ENCODE measurements at regions not wholly inside any gene's neighbourhood (a gene's known extent, or its start where the extent isn't known, plus 50 kb on each side); places are given as distances from the start of the nearest gene placed in this dataset.
"Not testable (repeated sequence)": the region's sequence is repeated elsewhere in the genome, so short reads cannot be mapped to it uniquely, and the experiment has no call there.

DNA sequence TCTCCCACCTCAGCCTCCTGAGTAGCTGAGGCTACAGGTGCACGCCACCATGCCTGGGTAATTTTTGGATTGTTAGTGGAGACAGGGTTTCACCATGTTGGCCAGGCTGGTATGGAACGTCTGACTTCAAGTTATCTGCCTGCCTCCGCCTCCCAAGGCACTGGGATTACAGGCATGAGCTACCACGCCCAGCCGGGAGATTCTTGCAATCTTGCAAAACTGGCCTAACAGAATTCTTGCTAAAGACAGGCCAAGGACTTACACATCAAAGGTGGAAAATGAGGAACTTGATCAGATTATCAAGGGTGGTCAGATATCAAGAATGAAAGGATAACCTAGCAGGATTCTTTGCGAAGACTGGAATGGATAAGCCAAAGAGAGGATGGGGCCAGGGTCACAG, 98.3 kb upstream of the TIAM1 start:
- Mint-ChIP-seq H3K36me3 (ENCODE audit: low read depth) (peaks cover 14% of the 10 kb centered on the region), H3K4me1 (peaks cover 26% of the 10 kb centered on the region), H3K9me3 (peaks cover 28% of the 10 kb centered on the region), H3K27ac (no peak overlapping the region), H3K4me3 (no peak overlapping the region), H3K27me3 (peaks cover 6% of the 10 kb centered on the region)
- DNase-seq: no peak
- intact Hi-C loops (cut with micrococcal nuclease): no loop called here

DNA sequence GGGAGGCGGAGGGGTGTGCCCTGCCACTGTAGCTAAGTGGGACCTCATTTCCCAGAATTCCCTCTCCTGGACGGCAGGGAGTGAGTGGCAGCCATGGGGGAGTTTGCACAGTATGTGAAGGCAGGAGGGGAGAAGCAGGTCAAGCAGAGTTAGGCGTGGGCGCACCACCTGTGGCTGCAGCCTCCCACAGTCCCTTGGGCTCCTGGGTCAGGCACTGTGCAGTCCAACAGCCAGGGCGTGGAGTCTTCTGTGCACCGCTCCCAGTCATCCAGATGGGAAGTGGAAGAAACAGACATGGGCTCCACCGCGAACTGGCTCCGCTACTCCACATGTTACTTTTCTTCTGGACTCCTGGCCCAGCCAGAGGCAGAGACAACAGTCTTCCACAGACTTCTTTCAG, 85.4 kb upstream of the TIAM1 start:
- intact Hi-C loops (cut with micrococcal nuclease): no loop called here
- H3K27ac Mint-ChIP-seq: no peak overlapping the region
- H3K36me3 Mint-ChIP-seq (ENCODE audit: low read depth): peaks cover 4% of the 10 kb centered on the region
- peaks cover 14% of the 10 kb centered on the region for H3K4me1 Mint-ChIP-seq
- peaks cover 6% of the 10 kb centered on the region for H3K27me3 Mint-ChIP-seq
- no peak overlapping the region for H3K4me3 Mint-ChIP-seq
- H3K9me3 Mint-ChIP-seq: peaks cover 3% of the 10 kb centered on the region
- DNase-seq: no peak

DNA sequence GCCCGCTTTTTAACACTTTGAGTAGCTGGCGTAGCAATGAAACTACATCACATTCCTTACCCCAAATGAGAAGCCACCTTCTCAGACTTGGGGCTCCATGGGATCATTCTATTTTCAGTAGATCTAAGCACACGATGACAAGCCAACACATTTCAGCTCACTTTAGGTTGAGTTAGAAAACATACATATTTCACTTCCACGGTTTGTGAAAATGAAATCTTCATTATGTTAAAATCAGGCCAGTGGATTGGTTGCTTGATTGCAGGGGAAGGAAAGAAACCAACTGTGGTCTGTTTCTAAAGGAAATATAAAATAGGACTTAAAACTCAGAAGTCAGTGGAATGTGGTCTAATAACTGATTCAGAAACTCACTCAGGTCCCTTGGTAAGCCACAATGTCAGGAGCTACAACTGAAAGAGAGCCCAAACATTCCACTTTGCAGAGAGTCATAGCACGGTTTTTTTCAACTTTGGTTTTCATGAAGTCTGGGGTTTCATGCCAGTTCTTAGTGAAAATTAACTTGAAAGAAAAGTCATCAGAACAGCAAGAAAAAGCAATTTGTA, 82.3 kb upstream of the TIAM1 start:
- intact Hi-C loops (cut with micrococcal nuclease): loop anchor here (1.0 to 2.0 kb wide), 8 partner anchors 20 to 296 kb away; no protein-coding TSS in a partner anchor

DNA sequence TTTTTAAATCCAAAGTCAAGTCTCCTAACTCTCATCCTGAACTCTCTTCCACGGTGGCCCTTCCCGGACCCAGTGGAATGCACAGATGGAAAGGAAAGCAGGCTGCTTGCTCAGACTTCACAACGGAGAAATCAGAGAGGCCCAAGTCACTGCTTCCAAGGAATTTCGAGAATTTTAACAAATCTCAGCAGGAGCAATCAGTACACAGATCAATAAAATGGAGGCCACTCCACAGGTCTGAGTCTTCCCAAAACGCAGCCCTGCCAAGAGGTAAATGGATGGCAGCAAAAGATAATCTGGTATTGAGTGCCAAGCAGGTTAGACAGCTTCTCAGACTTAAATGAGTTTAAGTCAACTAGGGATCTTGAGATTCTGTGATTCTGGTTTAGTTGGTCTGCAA, 81.1 kb upstream of the TIAM1 start:
- Mint-ChIP-seq H3K4me3 (no peak overlapping the region), H3K9me3 (peaks cover 3% of the 10 kb centered on the region), H3K27ac (no peak overlapping the region), H3K4me1 (peaks cover 16% of the 10 kb centered on the region), H3K27me3 (peaks cover 8% of the 10 kb centered on the region), H3K36me3 (ENCODE audit: low read depth) (peaks cover 5% of the 10 kb centered on the region)
- no peak for DNase-seq
- intact Hi-C loops (cut with micrococcal nuclease): no loop called here

More for the DNA sequence above, 82.3 kb upstream of the TIAM1 start:
- Mint-ChIP-seq H3K4me3 (peak overlapping the region; percentile 26), H3K9me3 (peaks cover 3% of the 10 kb centered on the region), H3K4me1 (peaks cover 16% of the 10 kb centered on the region), H3K36me3 (ENCODE audit: low read depth) (peaks cover 4% of the 10 kb centered on the region), H3K27me3 (peaks cover 7% of the 10 kb centered on the region), H3K27ac (peak overlapping the region; percentile 66)
- DNase-seq: peak; percentile 67

DNA sequence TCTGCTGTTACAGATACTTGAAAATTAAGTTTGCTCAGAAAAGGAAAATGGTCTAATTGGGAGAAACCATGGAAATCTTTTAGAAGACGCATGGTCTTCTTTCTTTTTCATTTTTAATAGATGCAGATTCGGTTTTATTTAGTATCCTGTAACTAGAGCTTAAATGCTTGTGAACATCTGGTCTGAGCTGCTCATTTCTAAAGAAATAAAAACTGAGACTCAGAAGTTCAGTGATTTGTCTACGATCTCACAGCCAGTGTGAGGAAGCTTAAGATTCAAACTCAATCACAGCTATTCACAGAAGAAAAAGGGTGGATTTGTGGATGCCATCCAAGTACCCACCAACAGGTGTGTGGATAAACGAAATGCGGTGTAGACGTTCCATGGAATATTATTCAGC, 80.0 kb upstream of the TIAM1 start:
- Mint-ChIP-seq H3K27ac (no peak overlapping the region), H3K36me3 (ENCODE audit: low read depth) (peaks cover 3% of the 10 kb centered on the region), H3K9me3 (peaks cover 1% of the 10 kb centered on the region), H3K4me1 (peaks cover 16% of the 10 kb centered on the region), H3K27me3 (peaks cover 10% of the 10 kb centered on the region), H3K4me3 (no peak overlapping the region)
- no peak for DNase-seq
- intact Hi-C loops (cut with micrococcal nuclease): no loop called here

DNA sequence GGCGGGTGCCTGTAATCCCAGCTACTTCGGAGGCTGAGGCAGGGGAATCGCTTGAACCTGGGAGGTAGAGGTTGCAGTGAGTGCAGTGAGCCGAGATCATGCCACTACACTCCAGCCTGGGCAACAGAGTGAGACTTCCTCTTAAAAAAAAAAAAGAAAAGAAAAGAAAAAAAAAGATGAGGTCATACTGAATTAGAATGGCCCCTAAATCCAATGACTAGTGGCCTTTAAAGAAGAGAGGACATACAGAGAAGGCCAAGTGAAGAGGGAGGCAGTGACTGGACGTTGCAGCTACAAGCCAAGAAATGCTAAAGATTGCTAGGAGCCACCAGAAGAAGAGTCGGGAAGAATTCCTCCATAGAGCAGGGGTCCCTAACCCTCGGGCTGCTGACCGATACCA, 76.9 kb upstream of the TIAM1 start:
- Mint-ChIP-seq H3K27me3 (peaks cover 12% of the 10 kb centered on the region), H3K36me3 (ENCODE audit: low read depth) (peaks cover 15% of the 10 kb centered on the region), H3K4me3 (no peak overlapping the region), H3K9me3 (peaks cover 14% of the 10 kb centered on the region), H3K27ac (no peak overlapping the region), H3K4me1 (peaks cover 10% of the 10 kb centered on the region)
- intact Hi-C loops (cut with micrococcal nuclease): no loop called here
- DNase-seq: no peak

DNA sequence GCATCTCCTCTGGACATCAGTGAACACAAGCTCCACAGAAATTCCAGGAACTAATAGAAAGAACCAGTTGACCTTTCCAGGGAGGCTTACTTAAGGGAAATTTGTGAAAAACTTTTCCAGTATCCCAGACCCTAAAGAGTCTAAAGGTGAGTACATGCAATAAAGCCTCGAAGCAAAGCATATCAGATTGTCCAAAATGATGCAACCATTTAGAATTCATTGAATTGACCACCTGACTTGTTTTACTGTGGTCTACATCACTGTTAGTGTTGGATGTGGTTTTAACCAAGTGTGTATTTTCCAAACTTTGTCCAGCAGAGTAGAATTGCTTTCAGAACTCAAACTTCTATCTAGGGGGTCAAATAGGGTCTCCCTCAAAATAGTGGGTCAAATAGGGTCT, 76.3 kb upstream of the TIAM1 start:
- Mint-ChIP-seq H3K4me1 (peaks cover 4% of the 10 kb centered on the region), H3K27me3 (peaks cover 11% of the 10 kb centered on the region), H3K4me3 (no peak overlapping the region), H3K36me3 (ENCODE audit: low read depth) (peaks cover 15% of the 10 kb centered on the region), H3K27ac (no peak overlapping the region), H3K9me3 (peaks cover 14% of the 10 kb centered on the region)
- no peak for DNase-seq
- intact Hi-C loops (cut with micrococcal nuclease): no loop called here

DNA sequence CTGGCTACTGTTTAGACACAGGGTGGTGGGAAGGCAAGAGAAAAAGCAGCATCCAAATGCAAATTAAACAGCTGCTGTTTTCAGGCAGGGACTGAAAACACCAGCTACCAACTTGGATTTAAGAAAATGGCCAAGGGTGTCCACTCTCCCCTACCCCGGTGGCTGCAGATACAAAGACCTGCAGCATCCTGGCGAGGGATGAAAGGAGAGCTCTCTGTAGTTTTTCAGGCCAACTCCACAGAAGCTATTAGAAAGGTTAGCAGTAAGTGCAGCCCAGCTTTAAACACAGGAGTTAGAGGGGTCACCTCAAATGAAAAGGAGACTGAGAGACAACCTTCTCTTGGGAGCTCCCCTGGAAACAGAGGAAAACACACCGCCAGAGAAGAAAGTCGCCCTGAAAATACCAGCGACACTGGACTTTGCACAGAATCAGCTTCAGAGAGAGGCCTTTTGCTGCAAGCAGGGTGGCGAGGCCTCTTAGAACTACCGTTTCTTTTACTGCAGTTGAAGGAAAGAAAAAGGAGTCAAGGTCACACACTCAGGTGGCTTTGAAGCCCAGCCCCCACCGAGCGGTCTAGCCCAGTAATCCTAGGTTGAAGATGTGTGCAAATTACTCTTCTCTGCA, 74.4 kb upstream of the TIAM1 start:
- DNase-seq: no peak
- Mint-ChIP-seq H3K9me3 (peaks cover 14% of the 10 kb centered on the region), H3K27ac (no peak overlapping the region), H3K27me3 (peaks cover 7% of the 10 kb centered on the region), H3K36me3 (ENCODE audit: low read depth) (peaks cover 15% of the 10 kb centered on the region), H3K4me3 (no peak overlapping the region), H3K4me1 (peaks cover 4% of the 10 kb centered on the region)
- intact Hi-C loops (cut with micrococcal nuclease): no loop called here

DNA sequence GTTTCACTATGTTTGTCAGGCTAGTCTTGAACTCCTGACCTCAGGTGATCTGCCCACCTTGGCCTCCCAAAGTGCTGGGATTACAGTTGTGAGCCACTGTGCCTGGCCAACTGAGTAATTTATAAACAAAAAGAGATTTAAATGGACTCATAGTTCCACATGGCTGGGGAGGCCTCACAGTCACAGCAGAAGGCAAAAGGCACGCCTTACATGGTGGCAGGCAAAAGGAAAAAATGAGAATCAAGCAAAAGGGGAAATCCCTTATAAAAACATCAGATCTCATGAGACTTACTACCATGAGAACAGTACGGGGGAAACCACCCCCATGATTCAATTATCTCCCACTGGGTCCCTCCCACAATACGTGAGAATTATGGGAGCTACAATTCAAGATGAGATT, 73.2 kb upstream of the TIAM1 start:
- H3K9me3 Mint-ChIP-seq: peaks cover 14% of the 10 kb centered on the region
- H3K27ac Mint-ChIP-seq; intact Hi-C loops (cut with micrococcal nuclease); H3K4me3 Mint-ChIP-seq; H3K4me1 Mint-ChIP-seq; H3K27me3 Mint-ChIP-seq; DNase-seq: not testable (repeated sequence)
- H3K36me3 Mint-ChIP-seq (ENCODE audit: low read depth): peaks cover 15% of the 10 kb centered on the region

DNA sequence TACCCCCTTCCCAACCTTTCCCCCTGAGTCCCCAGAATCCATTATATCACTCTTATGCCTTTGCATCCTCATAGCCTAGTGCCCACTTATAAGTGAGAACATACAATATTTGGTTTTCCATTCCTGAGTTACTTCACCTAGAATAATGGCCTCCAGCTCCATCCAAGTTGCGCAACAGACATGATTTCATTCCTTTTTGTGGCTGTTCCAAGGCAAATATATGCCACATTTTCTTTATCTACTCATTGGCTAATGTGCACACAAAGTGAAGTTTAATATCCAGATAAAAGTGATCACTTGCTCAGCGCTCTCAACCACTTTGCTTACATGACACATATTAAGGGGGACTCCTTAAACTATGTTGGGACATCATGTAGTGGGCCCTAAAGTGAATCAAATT, 72.4 kb upstream of the TIAM1 start:
- intact Hi-C loops (cut with micrococcal nuclease): no loop called here
- Mint-ChIP-seq H3K4me1 (peaks cover 4% of the 10 kb centered on the region), H3K36me3 (ENCODE audit: low read depth) (peaks cover 15% of the 10 kb centered on the region)

DNA sequence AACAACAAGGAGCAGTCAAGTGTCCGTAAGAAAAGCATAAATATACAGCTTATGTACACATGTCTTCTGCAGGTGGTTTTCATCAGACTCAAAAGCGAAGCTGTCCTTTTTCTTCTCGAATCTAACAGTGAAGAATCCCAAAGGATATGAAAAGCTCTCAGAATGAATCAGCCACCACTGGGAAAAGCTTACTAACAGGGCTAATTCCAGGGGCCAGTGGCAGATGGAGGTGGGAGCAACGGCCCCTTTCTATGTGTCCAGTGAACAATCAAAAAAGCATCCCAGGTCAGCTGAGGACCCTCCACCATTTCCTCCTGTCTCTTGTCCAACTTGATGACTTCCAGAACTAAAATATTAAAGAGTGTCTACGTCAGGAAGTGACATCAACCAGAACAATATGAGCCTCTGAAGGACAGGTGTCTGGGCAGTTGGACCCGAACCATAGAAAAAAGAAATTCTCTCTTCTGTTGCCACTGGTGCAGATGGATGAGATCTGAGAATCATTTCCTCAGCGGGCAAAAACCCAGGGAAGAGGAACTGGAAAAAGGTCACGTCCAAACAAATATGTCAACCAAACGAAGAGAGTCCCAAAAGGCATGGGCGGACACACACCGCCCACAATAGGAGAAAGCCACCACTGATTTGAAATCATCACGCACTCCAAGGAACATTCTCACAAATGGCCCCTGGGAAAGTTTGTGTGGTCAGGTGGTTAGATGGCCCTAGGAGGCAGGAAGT, 70.4 kb upstream of the TIAM1 start:
- intact Hi-C loops (cut with micrococcal nuclease): no loop called here
- Mint-ChIP-seq H3K4me3 (no peak overlapping the region), H3K9me3 (peaks cover 14% of the 10 kb centered on the region), H3K27me3 (peaks cover 4% of the 10 kb centered on the region), H3K36me3 (ENCODE audit: low read depth) (peaks cover 13% of the 10 kb centered on the region), H3K4me1 (peaks cover 4% of the 10 kb centered on the region), H3K27ac (no peak overlapping the region)
- no peak for DNase-seq

More for the DNA sequence above, 72.4 kb upstream of the TIAM1 start:
- no peak overlapping the region for H3K4me3 Mint-ChIP-seq
- no peak for DNase-seq
- peaks cover 14% of the 10 kb centered on the region for H3K9me3 Mint-ChIP-seq
- H3K27me3 Mint-ChIP-seq: peaks cover 7% of the 10 kb centered on the region
- H3K27ac Mint-ChIP-seq: no peak overlapping the region

DNA sequence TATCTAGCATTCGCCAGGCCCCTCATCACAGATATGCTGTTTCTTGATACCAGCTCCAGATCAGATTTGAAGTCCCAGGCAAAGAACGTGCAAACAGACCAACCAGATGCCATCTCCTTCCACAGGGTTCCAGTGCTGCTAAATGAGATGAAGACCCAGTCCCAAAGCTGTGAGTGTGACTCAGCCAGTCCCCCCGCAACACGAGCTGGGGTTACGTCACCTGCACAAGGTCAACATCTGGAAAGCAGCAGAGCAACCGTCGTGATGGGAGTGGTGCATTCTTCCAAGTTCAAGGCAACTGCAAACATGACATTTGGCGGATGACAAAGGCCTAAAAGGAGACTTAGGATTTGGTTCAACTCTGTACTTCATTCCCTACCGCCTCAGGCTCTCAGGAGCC, 69.6 kb upstream of the TIAM1 start:
- intact Hi-C loops (cut with micrococcal nuclease): no loop called here
- H3K9me3 Mint-ChIP-seq: peaks cover 10% of the 10 kb centered on the region
- no peak overlapping the region for H3K4me3 Mint-ChIP-seq
- no peaks in the 10 kb centered on the region for H3K27me3 Mint-ChIP-seq
- no peak for DNase-seq
- H3K4me1 Mint-ChIP-seq: peaks cover 4% of the 10 kb centered on the region
- peaks cover 11% of the 10 kb centered on the region for H3K36me3 Mint-ChIP-seq (ENCODE audit: low read depth)
- H3K27ac Mint-ChIP-seq: no peak overlapping the region

DNA sequence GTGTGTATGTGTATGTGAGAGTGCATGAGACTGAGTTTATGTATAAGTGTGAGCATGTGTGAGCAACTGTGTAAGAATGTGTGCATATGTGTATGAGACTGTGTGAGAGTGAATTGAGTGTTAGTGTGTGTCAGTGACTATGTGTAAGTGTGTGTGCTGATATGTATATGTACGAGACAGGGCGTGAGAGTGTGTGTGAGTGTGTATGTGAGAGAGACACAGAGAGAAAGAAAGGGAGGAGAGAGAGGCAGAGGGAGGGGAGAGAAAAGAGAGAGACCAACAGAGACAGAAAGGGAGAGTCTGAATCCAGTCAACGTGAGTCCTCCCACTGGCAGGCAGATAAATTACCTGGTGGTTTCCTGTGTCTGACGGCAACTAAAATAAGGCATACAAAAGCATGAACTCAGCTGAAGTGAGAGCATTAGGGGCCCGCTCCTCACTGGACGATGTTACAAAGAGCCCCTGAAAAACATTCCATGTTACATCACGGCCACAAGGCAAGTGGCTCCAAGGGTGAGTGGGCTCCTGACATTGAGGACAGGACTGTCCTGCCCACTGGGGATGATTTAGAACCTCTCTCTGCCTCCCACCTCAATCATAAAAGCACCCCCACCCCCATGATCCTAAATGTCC, 66.6 kb upstream of the TIAM1 start:
- intact Hi-C loops (cut with micrococcal nuclease): no loop called here
- DNase-seq: peak; percentile 76
- H3K9me3 Mint-ChIP-seq: no peaks in the 10 kb centered on the region
- H3K27ac Mint-ChIP-seq: no peak overlapping the region
- H3K27me3 Mint-ChIP-seq: no peaks in the 10 kb centered on the region
- H3K36me3 Mint-ChIP-seq (ENCODE audit: low read depth): no peaks in the 10 kb centered on the region
- peaks cover 10% of the 10 kb centered on the region for H3K4me1 Mint-ChIP-seq
- no peak overlapping the region for H3K4me3 Mint-ChIP-seq

DNA sequence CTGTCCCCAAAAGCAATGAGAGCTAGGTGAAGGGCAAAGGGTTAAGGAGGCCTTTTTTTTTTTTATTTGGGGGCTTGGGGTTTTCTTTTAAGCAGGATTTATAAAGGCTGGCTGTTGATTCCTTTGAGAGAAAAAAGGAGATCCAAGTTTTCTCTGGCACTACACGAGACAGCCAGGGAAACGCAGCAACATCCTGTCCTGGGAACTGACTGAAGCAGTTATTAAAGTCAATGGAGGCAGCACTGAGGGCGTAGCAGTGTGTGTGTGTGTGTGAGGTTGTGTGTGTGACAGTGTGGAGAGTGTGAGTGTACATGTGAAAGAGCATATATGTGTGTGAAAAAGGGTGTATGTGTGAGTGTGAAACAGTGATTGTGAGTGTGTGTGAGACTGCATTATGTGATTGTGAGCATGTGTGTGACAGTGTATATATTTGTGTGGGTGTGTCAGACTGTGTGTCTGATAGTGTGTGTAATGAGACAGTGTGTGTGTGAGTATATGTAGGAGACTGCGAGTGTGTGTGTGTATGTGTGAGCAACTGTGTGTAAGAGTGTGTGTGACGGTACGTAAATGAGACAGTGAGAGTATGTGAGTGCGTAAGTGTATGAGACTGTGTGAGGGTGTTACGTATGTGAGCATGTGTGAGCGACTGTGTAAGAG, 65.9 kb upstream of the TIAM1 start:
- no peak for DNase-seq
- no peak overlapping the region for H3K4me3 Mint-ChIP-seq
- H3K9me3 Mint-ChIP-seq: no peaks in the 10 kb centered on the region
- no peaks in the 10 kb centered on the region for H3K27me3 Mint-ChIP-seq
- intact Hi-C loops (cut with micrococcal nuclease): no loop called here
- no peak overlapping the region for H3K27ac Mint-ChIP-seq
- H3K4me1 Mint-ChIP-seq: peaks cover 15% of the 10 kb centered on the region
- no peaks in the 10 kb centered on the region for H3K36me3 Mint-ChIP-seq (ENCODE audit: low read depth)

All from activated CD4-positive, alpha-beta T cell treated with anti-CD3 and anti-CD28 coated beads, Interleukin-2, amount 10 ng/mL, durations not matched to agents 24 days and 14 days (primary cell).